GM12892 (cell line): ENCODE measurements at regions not wholly inside any gene's neighbourhood (a gene's known extent, or its start where the extent isn't known, plus 50 kb on each side); places are given as distances from the start of the nearest gene placed in this dataset.

ENCODE experiments used
- POLR2A ChIP-seq: IDR thresholded peaks from 2 replicates; pipeline ENCODE4 v1.6.1; 2011; ENCODE audit warnings: low read depth, low read length, control low read depth
- POLR2AphosphoS5 ChIP-seq: IDR thresholded peaks from 2 replicates; pipeline ENCODE4 v1.6.1; 2011; ENCODE audit warnings: low read depth, low read length, control low read depth
- TAF1 ChIP-seq: IDR thresholded peaks from 2 replicates; pipeline ENCODE4 v1.6.1; 2011; ENCODE audit warnings: low read depth, mild to moderate bottlenecking, control low read depth, low read length, borderline replicate concordance

GRCh38 chr2:160893581-160893980 lies 266.6 kb upstream of the TANK start:
- TF ChIP-seq POLR2A, result no peak
- no peak for TF ChIP-seq POLR2AphosphoS5
- no peak for TF ChIP-seq TAF1
